ENCODE measurements at regions not wholly inside any gene's neighbourhood (a gene's known extent, or its start where the extent isn't known, plus 50 kb on each side); places are given as distances from the start of the nearest gene placed in this dataset.
"Not testable (repeated sequence)": the region's sequence is repeated elsewhere in the genome, so short reads cannot be mapped to it uniquely, and the experiment has no call there.

DNA sequence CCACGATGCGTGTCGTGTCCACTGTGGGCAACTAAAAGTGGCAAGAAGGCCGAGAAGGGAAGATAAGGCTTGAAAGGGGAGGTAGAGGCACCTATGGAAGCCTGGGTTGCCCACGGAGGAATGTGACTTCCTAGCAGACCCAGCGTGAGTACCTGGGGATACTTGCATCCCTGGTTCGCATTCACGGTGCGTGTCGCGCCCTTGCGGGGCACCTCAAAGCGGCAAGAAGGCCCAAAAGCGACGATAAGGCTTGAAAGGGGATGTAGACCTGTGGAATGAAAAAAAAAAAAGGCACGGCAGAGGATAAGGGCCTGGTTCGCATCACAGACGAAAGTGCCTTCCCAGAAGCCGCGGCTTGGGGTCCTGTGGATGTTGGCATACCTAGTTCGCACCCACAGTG lies 282.9 kb downstream of the ALG10 start:
- no peak for ATAC-seq

DNA sequence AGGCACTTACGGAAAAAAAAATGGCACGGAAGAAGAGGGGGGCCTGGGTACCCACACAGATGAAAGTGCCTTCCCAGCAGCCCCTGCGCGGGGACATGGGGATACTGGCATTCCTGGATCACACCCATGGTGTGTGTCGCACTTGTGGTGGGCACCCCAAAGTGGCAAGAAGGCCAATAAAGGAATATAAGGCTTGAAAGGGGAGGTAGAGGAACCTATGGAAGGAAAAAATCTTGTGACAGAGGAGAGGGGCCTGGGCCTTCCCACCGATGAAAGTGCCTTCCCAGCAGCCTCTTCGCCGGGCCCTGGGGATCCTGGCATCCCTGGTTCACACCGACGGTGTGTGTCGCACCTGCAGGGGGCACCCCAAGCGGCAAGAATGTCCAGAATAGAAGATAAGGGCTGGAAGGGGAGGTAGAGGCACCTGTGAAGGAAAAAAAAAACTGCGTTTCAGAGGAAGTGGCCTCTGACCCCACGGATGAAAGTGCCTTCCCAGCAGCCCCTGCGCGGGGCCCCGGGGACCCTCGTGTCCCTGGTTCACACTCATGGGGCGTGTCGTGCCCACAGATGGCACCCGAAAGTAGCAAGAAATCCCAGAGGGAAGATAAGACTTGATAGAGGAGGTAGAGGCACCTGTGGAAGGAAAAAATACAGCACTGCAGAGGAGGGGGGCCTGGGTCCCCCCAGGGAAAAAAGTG lies 284.0 kb downstream of the ALG10 start:
- ATAC-seq, result no peak

DNA sequence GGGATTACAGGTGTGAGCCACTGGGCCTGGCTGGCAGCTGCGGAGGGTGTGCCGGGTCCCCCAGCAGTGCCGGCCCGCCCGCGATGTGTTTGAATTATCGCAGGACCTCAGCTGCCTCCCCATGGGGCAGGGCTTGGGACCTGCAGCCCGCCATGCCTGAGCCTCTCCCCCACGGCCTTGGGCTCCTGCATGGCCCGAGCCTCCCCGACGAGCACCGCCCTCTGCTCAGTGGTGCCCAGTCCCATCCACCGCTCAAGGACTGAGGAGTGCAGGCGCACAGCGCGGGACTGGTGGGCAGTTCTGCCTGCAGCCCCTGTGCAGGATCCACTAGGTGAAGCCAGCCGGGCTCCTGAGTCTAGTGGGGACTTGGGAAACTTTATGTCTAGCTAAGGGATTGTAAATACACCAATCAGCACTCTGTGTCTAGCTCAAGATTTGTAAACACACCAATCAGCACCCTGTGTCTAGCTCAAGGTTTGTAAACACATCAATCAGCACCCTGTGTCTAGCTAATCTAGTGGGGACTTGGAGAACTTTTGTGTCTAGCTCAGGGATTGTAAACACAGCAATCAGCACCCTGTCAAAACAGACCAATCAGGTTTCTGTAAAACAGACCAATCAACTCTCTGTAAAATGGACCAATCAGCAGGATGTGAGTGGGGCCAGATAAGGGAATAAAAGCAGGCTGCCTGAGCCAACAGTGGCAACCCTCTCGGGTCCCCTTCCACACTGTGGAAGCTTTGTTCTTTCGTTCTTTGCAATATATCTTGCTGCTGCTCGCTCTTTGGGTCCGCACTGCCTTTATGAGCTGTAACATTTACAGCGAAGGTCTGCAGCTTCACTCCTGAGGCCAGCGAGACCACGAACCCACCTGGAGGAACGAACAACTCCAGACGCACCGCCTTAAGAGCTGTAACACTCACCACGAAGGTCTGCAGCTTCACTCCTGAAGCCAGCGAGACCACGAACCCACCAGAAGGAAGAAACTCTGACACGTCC lies 287.8 kb downstream of the ALG10 start:
- ATAC-seq, result not testable (repeated sequence)

DNA sequence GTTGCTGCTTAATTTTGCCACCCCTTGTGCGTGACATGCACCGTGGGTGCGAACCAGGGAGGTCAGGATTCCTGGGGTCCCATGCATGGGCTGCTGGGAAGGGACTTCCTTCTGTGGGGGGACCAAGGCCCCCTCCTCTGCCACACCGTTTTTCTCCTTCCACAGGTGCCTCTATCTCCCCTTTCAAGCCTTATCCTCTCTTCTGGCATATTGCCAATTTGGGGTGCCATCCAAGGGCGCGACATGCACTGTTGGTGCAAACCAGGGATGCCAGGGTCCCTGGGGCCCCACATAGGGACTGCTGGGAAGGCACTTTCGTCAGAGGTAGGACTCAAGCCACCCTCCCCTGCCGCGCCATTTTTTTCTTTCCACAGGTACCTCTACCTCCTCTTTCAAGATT lies 289.0 kb downstream of the ALG10 start:
- ATAC-seq, result no peak

DNA sequence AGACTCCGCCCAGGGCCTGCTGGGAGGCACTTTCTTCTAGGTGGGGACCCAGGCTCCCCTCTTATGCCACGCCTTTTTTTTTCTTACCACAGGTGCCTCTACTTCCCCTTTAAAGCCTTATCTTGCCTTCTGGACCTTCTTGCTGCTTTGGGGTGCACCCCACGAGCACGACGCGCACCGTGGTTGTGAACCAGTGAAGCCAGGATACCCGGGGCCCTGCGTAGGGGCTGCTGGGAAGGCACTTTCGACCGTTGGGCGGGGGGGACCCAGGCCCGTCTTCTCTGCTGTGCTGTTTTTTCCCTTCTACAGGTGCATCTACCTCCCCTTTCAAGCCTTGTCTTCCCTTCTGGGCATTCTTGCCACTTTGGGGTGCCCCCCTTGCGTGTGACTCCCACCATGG lies 305.4 kb downstream of the ALG10 start:
- no peak for ATAC-seq

DNA sequence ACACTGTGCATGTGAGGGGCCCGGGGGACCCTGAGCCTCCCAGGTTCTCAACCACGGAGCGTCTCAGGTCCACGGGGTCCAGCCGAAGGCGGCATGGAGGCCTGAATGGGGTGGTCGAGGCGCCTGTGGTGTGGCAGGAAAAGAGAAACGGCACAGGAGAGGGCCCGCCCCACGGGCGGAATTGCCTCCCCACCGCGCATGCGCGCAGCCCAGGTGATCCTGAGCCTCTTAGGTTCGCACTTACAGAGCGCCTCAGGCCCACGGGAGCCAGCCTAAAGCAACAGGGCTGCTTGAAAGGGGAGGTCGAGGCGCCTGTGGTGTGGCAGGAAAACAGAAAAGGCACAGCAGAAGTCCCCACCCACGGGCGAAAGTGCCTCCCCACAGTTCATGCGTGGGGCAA lies 311.0 kb downstream of the ALG10 start:
- no peak for ATAC-seq

DNA sequence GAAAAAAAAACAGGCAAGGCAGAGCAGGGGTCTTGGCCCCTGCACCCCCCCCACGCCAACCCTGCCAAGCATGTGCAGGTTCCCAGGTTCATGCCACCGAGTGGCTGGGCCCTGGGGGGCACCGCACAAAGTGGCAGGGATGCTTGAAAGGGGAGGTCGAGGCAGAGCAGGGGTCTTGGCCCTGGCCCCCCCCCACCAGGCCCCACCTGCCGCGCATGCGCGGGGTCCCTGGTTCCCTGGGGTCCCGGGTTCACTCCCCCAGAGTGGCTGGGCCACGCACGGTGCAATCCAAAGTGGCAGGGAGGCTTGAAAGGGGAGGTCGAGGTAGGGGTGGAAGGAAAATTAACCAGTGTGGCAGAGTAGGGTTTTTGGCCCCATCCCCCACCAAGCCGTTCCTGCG lies 312.2 kb downstream of the ALG10 start:
- ATAC-seq, result no peak

DNA sequence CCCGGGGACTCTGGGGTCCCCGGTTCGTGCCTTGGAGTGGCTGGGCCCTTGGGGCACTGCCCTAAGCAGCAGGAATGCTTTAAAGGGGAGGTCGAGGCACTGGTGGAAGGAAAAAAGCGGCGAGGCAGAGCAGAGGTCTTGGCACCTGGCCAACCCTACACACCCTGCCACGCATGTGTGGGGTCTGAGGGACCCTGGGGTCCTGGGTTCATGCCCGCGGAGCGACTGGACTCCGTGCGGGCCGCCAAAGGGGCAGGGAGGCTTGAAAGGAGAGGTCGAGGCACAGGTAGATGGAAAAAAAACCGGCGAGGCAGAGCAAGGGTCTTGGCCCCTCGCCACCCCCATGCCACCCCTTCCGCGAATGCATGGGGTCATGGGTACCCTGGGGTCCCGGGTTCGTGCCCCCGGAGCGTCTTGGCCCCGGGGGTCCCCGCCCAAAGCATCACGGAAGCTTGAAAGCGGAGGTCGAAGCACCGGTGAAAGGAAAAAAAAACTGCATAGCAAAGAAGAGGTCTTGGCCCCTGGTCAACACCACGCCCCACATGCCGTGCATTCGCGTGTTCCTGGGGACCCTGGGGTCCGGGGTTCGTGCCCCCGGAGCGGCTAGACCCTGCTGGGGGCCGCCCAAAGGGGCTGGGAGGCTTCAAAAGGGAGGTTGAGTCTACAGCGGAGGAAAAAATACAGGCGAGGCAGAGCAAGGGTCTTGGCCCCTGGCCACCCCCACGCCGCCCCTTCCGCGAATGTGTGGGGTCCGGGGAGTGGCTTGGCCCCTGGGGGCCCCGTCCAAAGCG lies 312.9 kb downstream of the ALG10 start:
- ATAC-seq, result no peak

DNA sequence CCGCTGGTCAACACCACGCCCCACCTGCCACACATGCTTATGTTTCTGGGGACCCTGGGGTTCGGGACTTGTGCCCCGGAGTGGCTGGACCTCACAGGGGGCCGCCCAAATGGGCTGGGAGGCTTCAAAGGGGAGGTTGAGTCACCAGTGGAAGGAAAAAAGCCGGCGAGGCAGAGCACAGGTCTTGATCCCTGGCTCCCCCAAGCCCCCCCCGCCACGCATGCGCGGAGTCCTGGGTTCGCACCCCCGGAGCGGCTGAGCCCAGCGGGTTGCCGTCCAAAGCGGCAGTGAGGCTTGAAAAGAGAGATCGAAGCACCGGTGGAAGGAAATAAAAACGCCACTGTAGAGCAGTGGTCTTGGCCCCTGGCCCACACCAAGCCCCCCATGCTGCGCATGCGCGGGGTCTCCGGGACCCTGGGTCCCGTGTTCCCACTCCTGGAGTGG lies 313.5 kb downstream of the ALG10 start:
- ATAC-seq, result no peak

DNA sequence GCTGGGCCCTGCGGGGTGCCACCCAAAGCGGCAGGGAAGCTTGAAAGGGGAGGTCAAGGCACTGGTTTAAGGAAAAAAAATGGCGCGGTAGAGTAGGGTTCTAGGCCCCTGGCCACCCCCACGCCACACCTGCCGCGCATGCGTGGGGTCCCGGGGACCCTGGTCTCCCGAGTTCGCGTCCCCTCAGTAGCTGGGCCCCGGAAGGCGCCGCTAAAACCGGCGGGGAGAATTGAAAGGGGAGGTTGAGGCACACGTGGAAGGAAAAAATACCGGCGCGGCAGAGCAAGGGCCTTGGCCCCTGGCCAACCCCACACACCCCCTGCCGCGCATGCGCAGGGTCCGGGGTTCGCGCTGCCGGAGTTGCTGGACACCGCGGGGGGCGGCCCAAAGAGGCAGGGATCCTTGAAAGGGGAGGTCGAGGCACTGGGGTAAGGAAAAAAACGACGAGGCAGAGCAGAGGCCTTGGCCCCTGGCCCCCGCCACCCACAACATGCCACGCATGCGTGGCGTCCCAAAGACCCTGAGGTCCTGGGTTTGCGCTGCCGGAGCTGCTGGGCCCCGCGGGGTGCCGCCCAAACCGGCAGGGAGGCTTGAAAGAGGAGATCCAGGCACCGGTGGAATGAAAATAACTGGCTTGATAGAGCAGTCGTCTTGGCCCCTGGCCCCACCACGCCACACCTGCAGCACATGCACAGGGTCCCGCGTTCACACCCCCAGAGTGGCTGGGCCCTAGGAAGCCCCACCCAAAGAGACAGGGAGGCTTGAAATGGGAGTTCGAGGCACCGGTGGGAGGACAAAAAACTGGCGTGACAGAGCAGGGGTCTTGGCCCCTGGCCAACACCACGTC lies 314.5 kb downstream of the ALG10 start:
- ATAC-seq, result no peak

DNA sequence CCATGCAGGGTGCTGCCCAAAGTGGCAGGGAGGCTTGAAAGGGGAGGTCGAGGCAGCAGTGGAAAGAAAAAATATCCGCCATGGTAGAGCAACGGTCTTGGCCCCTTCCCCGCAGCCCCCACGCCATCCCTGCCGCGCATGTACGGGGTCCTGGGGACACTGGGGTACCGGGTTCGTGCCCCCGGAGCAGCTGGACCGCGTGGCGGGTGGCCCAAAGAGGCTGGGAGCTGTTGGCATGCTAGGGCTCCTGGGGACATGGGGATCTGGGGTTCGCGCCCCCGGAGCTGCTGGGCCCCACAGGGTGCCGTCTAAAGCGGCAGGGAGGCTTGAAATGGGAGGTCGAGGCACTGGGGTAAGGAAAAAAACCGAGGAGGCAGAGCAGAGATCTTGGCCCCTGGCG lies 316.5 kb downstream of the ALG10 start:
- ATAC-seq, result no peak

DNA sequence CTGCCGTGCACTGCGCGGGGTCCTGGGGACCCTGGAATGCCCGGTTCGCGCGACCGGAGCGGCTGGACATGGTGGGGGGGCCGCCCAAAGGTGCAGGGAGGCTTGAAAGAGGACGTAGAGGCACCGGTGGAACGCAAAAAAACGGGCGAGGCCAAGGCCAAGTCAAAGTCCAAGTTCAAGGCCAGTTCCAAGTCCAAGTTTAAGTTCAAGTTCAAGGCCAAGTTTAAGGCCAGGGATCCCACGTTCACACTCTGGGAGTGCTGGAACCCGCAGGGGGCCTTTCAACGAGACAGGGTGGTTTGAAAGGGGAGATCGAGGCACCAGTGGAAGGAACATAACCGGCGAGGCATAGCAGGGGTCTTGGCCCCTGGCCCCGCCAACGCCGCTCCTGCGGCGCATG lies 317.6 kb downstream of the ALG10 start:
- ATAC-seq, result no peak

DNA sequence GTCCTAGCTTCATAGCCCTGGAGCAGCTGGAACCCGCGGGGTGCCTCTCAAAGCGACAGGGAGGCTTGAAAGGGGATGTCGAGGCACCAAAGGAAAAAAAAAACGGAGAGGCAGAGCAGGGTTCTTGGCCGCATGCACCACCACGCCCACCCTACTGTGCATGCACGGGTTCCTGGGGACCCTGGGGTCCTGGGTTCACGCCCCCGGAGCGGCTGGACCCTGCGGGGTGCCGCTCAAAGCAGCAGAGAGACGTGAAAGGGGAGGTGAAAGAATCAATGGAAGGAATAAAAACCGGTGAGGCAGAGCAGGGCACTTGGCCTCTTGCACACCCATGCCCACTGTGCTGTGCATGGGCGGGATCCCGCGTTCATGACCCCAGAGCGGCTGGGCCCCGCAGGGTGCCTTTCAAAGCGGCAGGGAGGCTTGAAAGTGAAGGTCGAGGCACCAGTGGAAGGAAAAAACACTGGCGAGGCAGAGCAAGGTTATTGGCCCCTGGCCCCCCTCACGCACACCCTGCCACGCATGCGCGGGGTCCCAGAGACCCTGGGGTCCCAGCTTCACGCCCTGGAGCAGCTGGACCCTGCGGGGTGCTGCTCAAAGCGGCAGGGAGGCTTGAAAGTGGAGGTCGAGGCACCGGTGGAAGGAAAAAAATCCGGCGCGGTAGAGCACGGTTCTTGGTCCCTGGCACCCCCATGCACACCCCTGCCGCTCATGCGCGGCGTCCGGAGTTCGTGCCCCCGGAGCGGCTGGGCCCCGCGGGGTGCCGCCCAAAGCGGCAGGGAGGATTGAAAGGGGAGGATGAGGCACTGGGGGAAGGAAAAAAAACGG lies 318.5 kb downstream of the ALG10 start:
- no peak for ATAC-seq

DNA sequence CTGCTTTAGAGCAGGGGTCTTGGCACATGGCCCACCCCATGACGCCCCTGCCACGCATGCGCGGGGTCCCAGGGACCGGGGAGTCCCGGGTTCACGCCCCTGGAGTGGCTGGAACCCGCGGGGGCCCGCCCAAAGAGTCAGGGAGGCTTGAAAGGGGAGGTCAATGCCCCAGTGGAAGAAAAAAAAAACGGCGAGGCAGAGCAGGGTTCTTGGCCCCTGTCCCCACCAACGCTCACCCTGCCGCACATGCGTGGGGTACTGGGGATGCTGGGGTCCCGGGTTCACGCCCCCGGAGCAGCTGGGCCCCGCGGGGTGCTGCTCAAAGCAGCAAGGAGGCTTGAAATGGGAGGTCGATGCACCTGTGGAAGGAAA lies 319.1 kb downstream of the ALG10 start:
- ATAC-seq, result no peak

DNA sequence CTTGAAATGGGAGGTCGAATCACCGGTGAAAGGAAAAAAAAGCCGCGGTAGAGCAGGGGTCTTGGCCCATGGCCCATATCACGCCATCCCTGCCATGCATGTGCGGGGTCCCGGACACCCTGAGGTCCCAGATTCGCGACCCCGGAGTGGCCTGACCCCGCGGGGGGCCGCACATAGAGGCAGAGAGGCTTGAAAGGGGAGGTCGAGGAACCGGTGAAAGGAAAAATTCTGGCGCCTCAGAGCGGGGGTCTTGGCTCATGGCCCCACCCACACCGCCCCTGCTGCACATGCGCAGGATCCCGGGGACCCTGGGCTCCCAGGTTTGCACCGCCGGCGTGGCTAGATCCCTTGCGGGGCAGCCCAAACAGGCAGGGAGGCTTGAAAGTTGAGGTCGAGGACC lies 319.8 kb downstream of the ALG10 start:
- ATAC-seq, result no peak

DNA sequence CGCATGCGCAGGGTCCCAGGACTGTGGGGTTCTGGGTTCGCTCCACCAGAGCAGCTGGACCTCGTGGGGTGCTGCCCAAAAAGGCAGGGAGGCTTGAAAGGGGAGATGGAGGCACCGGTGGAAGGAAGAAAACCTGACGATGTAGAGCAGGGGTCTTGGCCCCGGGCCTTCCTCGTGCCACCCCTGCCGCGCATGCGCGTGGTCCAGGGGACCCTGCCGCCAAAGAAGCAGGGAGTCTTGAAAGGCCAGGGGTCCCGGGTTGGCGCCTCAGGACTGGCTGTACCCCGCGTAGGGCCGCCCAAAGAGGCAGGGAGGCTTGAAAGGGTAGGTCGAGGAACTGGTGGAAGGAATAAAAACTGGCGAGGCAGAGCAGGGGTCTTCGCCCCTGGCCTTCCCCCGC lies 321.0 kb downstream of the ALG10 start:
- no peak for ATAC-seq

DNA sequence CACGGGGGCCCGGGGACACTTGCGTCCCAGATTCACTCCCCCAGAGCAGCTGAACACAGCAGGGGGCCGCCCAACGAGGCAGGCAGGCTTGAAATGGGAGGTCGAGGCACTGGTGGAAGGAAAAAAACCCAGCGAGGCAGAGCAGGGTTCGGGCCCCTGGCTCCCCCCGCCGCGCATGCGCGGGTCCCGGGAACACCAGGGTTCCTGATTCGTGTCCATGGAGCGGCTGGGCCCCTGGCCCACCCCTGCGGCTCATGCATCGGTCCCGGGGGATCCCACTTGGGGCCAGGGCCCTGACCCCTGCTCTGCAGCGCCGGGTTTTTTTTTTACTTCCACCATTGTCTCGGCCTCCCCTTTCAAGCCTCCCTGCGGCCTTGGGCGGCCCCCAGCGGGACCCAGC lies 321.5 kb downstream of the ALG10 start:
- no peak for ATAC-seq

DNA sequence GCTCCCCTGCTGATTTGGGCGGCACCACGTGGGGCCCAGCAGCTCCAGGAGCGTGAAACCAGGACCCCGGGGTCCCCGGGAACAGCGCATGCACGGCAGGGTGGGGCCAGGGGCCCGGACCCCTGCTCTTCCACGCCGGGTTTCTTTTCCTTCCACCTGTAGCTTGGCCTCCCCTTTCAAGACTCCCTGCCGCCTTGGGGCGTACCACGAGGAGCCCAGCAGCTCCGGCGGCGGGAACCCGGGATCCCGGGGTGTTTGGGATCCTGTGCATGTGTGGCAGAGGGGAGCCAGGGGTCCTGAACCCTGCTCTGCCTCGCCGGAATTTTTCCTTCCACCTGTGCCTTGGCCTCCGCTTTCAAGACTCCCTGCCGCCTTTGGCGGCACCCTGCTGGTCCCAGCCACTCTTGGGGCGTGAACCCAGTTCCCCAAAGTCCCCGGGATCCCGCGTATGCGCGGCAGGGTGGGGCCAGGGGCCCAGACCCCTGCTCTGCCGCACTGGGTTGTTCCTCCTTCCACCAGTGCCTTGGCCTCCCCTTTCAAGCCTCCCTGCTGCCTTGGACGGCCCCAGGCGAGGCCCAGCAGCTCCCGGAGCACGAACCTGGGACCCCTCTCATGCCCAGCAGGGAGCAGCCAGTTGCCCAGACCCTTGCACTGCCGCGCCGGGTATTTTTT lies 322.7 kb downstream of the ALG10 start:
- no peak for ATAC-seq

DNA sequence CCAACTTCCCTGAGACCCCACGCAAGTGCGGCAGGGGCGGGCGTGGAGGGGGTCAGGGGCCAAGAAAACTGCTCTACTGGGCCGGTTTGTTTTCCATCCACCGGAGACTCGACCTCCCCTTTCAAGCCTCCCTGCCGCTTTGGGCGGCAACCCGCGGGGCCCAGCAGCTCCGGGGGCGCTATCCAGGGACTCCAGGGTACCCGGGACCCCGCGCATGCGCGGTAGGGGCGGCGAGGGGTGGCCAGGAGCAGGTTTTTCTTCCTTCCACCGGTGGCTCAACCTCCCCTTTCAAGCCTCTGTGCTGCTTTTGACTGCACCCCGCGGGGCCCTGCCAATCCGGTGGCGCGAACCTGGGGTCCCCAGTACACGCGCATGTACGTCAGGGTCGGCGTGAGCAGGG lies 323.5 kb downstream of the ALG10 start:
- no peak for ATAC-seq

DNA sequence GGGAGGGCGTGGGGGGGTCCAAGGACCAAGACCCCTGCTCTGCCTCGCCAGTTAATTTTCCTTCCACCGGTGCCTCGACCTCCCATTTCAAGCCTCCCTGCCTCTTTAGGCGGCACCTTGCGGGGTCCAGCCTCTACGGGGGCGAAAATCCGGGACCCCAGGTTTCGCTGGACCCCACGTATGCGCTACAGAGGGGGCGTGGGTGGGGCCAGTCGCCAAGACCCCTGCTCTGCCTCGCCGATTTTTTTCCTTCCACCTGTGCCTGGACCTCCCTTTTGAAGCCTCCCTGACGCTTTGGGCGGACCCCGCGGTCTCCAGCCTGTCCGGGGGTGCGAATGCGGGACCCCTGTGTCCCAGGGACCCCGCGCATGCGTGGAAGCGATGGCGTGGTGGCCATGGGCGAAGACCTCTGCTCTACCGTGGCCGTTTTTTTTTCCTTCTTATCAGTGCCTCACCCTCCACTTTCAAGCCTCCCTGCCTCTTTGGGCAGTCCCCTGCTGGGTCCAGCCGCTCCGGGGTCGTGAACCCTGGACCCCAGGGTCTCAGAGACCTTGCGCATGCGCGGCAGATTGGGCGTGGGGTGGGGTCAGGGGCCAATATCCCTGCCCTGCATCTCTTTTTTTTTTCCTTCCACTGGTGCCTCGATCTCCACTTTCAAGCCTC lies 324.2 kb downstream of the ALG10 start:
- ATAC-seq, result no peak
